ENCODE measurements at regions not wholly inside any gene's neighbourhood (a gene's known extent, or its start where the extent isn't known, plus 50 kb on each side); places are given as distances from the start of the nearest gene placed in this dataset.

DNA sequence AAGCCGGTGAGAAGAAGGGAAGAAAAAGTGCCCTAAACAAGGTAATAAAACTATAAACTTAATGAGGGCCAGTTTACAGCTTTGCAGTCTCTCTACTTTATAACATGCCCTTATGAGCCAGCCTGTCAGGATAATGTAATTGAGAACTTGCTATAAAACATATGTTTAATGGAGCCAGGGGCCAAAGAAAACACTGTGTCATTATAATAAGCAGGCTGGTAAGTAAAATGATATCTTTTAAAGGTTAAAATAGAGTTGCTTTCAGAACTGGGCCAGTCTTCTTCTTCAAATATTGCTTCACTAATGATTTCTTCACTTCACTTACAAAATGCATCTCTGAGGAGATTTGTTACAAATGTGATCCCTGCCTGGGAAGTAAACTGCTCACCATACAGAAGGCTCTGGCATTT lies 192.5 kb downstream of the SHOX2 start:
- TF ChIP-seq, protein P1, sequence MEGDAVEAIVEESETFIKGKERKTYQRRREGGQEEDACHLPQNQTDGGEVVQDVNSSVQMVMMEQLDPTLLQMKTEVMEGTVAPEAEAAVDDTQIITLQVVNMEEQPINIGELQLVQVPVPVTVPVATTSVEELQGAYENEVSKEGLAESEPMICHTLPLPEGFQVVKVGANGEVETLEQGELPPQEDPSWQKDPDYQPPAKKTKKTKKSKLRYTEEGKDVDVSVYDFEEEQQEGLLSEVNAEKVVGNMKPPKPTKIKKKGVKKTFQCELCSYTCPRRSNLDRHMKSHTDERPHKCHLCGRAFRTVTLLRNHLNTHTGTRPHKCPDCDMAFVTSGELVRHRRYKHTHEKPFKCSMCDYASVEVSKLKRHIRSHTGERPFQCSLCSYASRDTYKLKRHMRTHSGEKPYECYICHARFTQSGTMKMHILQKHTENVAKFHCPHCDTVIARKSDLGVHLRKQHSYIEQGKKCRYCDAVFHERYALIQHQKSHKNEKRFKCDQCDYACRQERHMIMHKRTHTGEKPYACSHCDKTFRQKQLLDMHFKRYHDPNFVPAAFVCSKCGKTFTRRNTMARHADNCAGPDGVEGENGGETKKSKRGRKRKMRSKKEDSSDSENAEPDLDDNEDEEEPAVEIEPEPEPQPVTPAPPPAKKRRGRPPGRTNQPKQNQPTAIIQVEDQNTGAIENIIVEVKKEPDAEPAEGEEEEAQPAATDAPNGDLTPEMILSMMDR (optimal IDR thresholded peaks at IDR 0.05 in 1 of 3, IDR thresholded peaks at IDR 0.05 in 1 of 3, conservative IDR thresholded peaks at IDR 0.05 in 1 of 3; ENCODE audit: extremely low read depth in 1 of 3, insufficient read depth in 2 of 3, low read length in 3 of 3) = no peak
- no peak for TF ChIP-seq EZH2 (IDR thresholded peaks at IDR 0.05; ENCODE audit: low read length)
- dilution Hi-C loops (cut with MboI; ENCODE audit: extremely low pct_ligation_motif_present, low sequenced_read_pairs) = no loop called here

DNA sequence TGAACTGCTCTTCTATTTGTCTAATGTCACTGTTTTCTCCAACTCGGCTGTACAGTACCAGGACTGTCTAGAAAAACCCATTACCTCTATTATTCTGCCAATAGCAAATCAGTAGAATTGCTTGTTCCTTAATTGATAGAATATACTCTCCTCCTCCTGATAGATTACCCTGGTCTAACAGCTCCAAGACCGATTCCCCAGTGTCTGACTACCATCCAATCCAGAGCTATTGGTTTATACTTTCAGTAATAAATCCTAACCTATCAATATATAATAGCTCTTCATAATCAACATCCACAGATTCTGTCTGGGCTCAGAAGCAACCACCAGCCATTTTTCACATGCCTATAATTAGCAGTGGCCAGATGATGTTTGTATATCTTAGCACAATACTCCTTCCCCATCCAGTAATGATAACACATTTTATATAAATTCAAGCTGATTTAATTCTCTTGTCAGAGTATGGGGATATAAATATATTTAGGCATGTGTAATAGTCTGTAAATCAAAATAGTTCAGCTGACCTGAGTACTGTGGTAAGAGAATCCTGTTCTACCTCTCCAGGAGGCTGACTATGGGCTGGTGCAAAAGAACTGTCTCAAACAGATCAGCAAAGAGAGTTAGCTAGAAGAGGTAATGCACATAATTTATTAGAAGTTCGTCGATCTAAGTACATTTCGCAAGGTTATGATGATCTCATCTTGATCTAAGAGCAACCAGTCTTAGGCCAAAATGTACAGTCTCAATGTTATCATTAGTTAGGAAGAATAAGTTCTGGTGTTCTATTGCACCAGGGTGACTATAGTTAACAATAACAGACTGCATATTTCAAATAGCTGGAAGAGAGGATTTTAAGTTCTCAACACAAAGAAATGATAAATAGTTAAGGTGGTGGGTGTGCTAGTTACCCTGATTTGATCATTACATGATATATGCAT lies 193.4 kb downstream of the SHOX2 start:
- H3K4me1 ChIP-seq (ENCODE audit: control insufficient read depth, extremely low read depth, insufficient read depth, low read length) = no peaks in the 10 kb centered on the region
- no peak overlapping the region for H2AFZ ChIP-seq (ENCODE audit: control insufficient read depth, low read length)
- no peaks in the 10 kb centered on the region for H3K27me3 ChIP-seq (ENCODE audit: control insufficient read depth, extremely low read depth, insufficient read depth, low read length)
- H3K79me2 ChIP-seq (ENCODE audit: control insufficient read depth, insufficient read depth, low read length) = no peaks in the 10 kb centered on the region
- FAIRE-seq = no peak
- H3K9me1 ChIP-seq (ENCODE audit: control insufficient read depth, extremely low read depth, insufficient read depth, low read length) = no peaks in the 10 kb centered on the region
- DNase-seq (ENCODE audit: low read depth, low spot score) = no peak
- dilution Hi-C loops (cut with MboI; ENCODE audit: extremely low pct_ligation_motif_present, low sequenced_read_pairs) = no loop called here
- H3K9ac ChIP-seq (ENCODE audit: control insufficient read depth, extremely low read depth, insufficient read depth, low read length) = no peak overlapping the region
- no peaks in the 10 kb centered on the region for H3K36me3 ChIP-seq (ENCODE audit: control insufficient read depth in 2 of 2, extremely low read depth in 1 of 2, insufficient read depth in 2 of 2, low read length in 2 of 2)
- no peaks in the 10 kb centered on the region for H3K9me3 ChIP-seq (ENCODE audit: control insufficient read depth, low read depth, low read length)
- TF ChIP-seq, protein P1 (optimal IDR thresholded peaks at IDR 0.05 in 1 of 3, IDR thresholded peaks at IDR 0.05 in 1 of 3, conservative IDR thresholded peaks at IDR 0.05 in 1 of 3; ENCODE audit: extremely low read depth in 1 of 3, insufficient read depth in 2 of 3, low read length in 3 of 3) = no peak
- TF ChIP-seq EZH2 (IDR thresholded peaks at IDR 0.05; ENCODE audit: low read length) = no peak
- H3K4me3 ChIP-seq (ENCODE audit: control insufficient read depth in 2 of 3, extremely low read depth in 1 of 3, insufficient read depth in 2 of 3, low read depth in 1 of 3, low read length in 3 of 3) = no peak overlapping the region
- H4K20me1 ChIP-seq (ENCODE audit: control insufficient read depth, extremely low read depth, insufficient read depth, low read length) = no peaks in the 10 kb centered on the region
- no peak overlapping the region for H3K27ac ChIP-seq (ENCODE audit: control insufficient read depth, insufficient read depth, low read length)
- no peak overlapping the region for H3K4me2 ChIP-seq (ENCODE audit: control insufficient read depth, extremely low read depth, insufficient read depth, low read depth, low read length)

More for the DNA sequence above, 192.5 kb downstream of the SHOX2 start:
- Histone ChIP-seq H3K9me1 (ENCODE audit: control insufficient read depth, extremely low read depth, insufficient read depth, low read length) (no peaks in the 10 kb centered on the region), H3K27me3 (ENCODE audit: control insufficient read depth, extremely low read depth, insufficient read depth, low read length) (no peaks in the 10 kb centered on the region), H3K9ac (ENCODE audit: control insufficient read depth, extremely low read depth, insufficient read depth, low read length) (no peak overlapping the region), H3K79me2 (ENCODE audit: control insufficient read depth, insufficient read depth, low read length) (no peaks in the 10 kb centered on the region), H3K36me3 (ENCODE audit: control insufficient read depth in 2 of 2, extremely low read depth in 1 of 2, insufficient read depth in 2 of 2, low read length in 2 of 2) (no peaks in the 10 kb centered on the region), H3K4me3 (ENCODE audit: control insufficient read depth in 2 of 3, extremely low read depth in 1 of 3, insufficient read depth in 2 of 3, low read depth in 1 of 3, low read length in 3 of 3) (no peak overlapping the region), H3K27ac (ENCODE audit: control insufficient read depth, insufficient read depth, low read length) (no peak overlapping the region), H3K4me2 (ENCODE audit: control insufficient read depth, extremely low read depth, insufficient read depth, low read depth, low read length) (no peak overlapping the region), H4K20me1 (ENCODE audit: control insufficient read depth, extremely low read depth, insufficient read depth, low read length) (no peaks in the 10 kb centered on the region), H3K9me3 (ENCODE audit: control insufficient read depth, low read depth, low read length) (no peaks in the 10 kb centered on the region), H3K4me1 (ENCODE audit: control insufficient read depth, extremely low read depth, insufficient read depth, low read length) (no peaks in the 10 kb centered on the region), H2AFZ (ENCODE audit: control insufficient read depth, low read length) (no peak overlapping the region)
- DNase-seq (ENCODE audit: low read depth, low spot score) (no peak), FAIRE-seq (no peak)
